Mesothelial cell of epicardium (in vitro differentiated cells): ENCODE measurements at regions not wholly inside any gene's neighbourhood (a gene's known extent, or its start where the extent isn't known, plus 50 kb on each side); places are given as distances from the start of the nearest gene placed in this dataset.

Experiments used
- DNase-seq, 2 experiments: peaks; one replicate each; pipeline ENCODE4 v3.0.0; 2021; ENCODE audit warnings: low spot score in 2 of 2; ENCODE audit not compliant: unreplicated experiment in 2 of 2
- H3K27ac Mint-ChIP-seq: 2 replicates; pipeline ENCODE4 v1.8.0; 2021; ENCODE audit warnings: mixed read lengths
- H3K27me3 Mint-ChIP-seq: 2 replicates; pipeline ENCODE4 v1.8.0; 2021; ENCODE audit warnings: low read depth, mixed read lengths
- H3K36me3 Mint-ChIP-seq: 2 replicates; pipeline ENCODE4 v1.8.0; 2021; ENCODE audit warnings: mixed read lengths
- H3K4me1 Mint-ChIP-seq: 2 replicates; pipeline ENCODE4 v1.8.0; 2021; ENCODE audit warnings: mixed read lengths
- H3K4me3 Mint-ChIP-seq: 2 replicates; pipeline ENCODE4 v1.8.0; 2021; ENCODE audit warnings: mild to moderate bottlenecking, moderate library complexity, mixed read lengths
- H3K9me3 Mint-ChIP-seq: 2 replicates; pipeline ENCODE4 v1.8.0; 2021; ENCODE audit warnings: mixed read lengths
- CTCF ChIP-seq: fragments of 200-600 bp; sonication (generic); IDR thresholded peaks from one replicate; pipeline ENCODE4 v1.5.0; 2021; ENCODE audit warnings: antibody characterized with exemption; ENCODE audit not compliant: unreplicated experiment

- Mint-ChIP-seq H3K27ac (no peak overlapping the region), H3K4me3 (no peak overlapping the region), H3K27me3 (peaks cover 5% of the 10 kb centered on the region), H3K4me1 (no peaks in the 10 kb centered on the region), H3K9me3 (peaks cover 15% of the 10 kb centered on the region), H3K36me3 (no peaks in the 10 kb centered on the region)
- TF ChIP-seq CTCF = no peak
- no peak for DNase-seq
These were observed 293.1 kb downstream of the PSAT1 start for GRCh38 chr9:78590068-78590467.

GRCh38 chr9:78592811-78593210, 295.9 kb downstream of the PSAT1 start:
- H3K9me3 Mint-ChIP-seq = peaks cover 9% of the 10 kb centered on the region
- no peak overlapping the region for H3K4me3 Mint-ChIP-seq
- H3K27ac Mint-ChIP-seq = no peak overlapping the region
- H3K4me1 Mint-ChIP-seq = peaks cover 4% of the 10 kb centered on the region
- H3K27me3 Mint-ChIP-seq = peaks cover 14% of the 10 kb centered on the region
- no peaks in the 10 kb centered on the region for H3K36me3 Mint-ChIP-seq
- DNase-seq = no peak
- TF ChIP-seq CTCF = no peak

- H3K36me3 Mint-ChIP-seq = no peaks in the 10 kb centered on the region
- peaks cover 26% of the 10 kb centered on the region for H3K27me3 Mint-ChIP-seq
- H3K27ac Mint-ChIP-seq = no peak overlapping the region
- no peak for DNase-seq
- peaks cover 5% of the 10 kb centered on the region for H3K9me3 Mint-ChIP-seq
- peaks cover 4% of the 10 kb centered on the region for H3K4me1 Mint-ChIP-seq
- TF ChIP-seq CTCF = no peak
- H3K4me3 Mint-ChIP-seq = no peak overlapping the region
These were observed 298.4 kb downstream of the PSAT1 start for GRCh38 chr9:78595200-78595945.

GRCh38 chr9:78596346-78596745, 299.4 kb downstream of the PSAT1 start:
- TF ChIP-seq CTCF = no peak
- no peak overlapping the region for H3K4me3 Mint-ChIP-seq
- H3K27me3 Mint-ChIP-seq = peaks cover 28% of the 10 kb centered on the region
- DNase-seq = no peak
- peaks cover 5% of the 10 kb centered on the region for H3K9me3 Mint-ChIP-seq
- H3K27ac Mint-ChIP-seq = no peak overlapping the region
- no peaks in the 10 kb centered on the region for H3K36me3 Mint-ChIP-seq
- peaks cover 4% of the 10 kb centered on the region for H3K4me1 Mint-ChIP-seq

GRCh38 chr9:78598120-78598519, 301.2 kb downstream of the PSAT1 start:
- peaks cover 28% of the 10 kb centered on the region for H3K27me3 Mint-ChIP-seq
- H3K27ac Mint-ChIP-seq = no peak overlapping the region
- H3K36me3 Mint-ChIP-seq = no peaks in the 10 kb centered on the region
- H3K9me3 Mint-ChIP-seq = peaks cover 5% of the 10 kb centered on the region
- no peak overlapping the region for H3K4me3 Mint-ChIP-seq
- DNase-seq = no peak
- H3K4me1 Mint-ChIP-seq = peaks cover 13% of the 10 kb centered on the region
- no peak for TF ChIP-seq CTCF
